GM12878 (cell line): ENCODE measurements at regions not wholly inside any gene's neighbourhood (a gene's known extent, or its start where the extent isn't known, plus 50 kb on each side); places are given as distances from the start of the nearest gene placed in this dataset.

Experiments
- ATAC-seq: fragments of 200-7000 bp; cut with Tn5 transposase; 3 replicates; pipeline ENCODE4 v1.9.1; 2020; ENCODE audit warnings: mild to moderate bottlenecking, moderate library complexity
- BruUV-seq: library from RNA; stranded (reverse); fragments of 400-500 nt; replicated peaks from 2 replicates; lab custom pipeline; 2021; lab: Mats Ljungman, UMichigan
- CTCF ChIA-PET: fragments of 300-600 bp; sonication (Branson Sonifier 250); formaldehyde crosslinking; extraction: SDS; loops from one replicate; lab custom pipeline; 2021; ENCODE audit warnings: inconsistent platforms; lab: Yijun Ruan, JAX
- POLR2A ChIA-PET: fragments of 350-600 bp; formaldehyde crosslinking; extraction: SDS; loops from one replicate; lab custom pipeline; 2021; ENCODE audit warnings: inconsistent platforms; lab: Charles Lee
- RAD21 ChIA-PET: fragments of 300-600 bp; sonication (Branson Sonifier 250); formaldehyde crosslinking; loops from one replicate; lab custom pipeline; 2023; ENCODE audit warnings: antibody characterized with exemption; ENCODE audit not compliant: unreplicated experiment; lab: Charles Lee
- SMC1A ChIA-PET: fragments of 300-600 bp; sonication (Branson Sonifier 250); formaldehyde crosslinking; loops from one replicate; lab custom pipeline; 2023; ENCODE audit not compliant: unreplicated experiment, uncharacterized antibody; lab: Charles Lee
- DNase-seq: peaks from one replicate; pipeline ENCODE4 v3.0.0-alpha.2; 2011; ENCODE audit warnings: low read depth, low spot score
- FAIRE-seq: peaks from 3 replicates; lab custom pipeline; 2011; peaks lifted over from hg19 to GRCh38; lab: Jason Lieb, UNC
- H2AFZ ChIP-seq: 2 replicates; pipeline ENCODE4 v1.6.0; 2011; ENCODE audit warnings: low read depth, low read length, control low read depth; ENCODE audit not compliant: control insufficient read depth
- H3K27ac ChIP-seq: 2 replicates; pipeline ENCODE4 v1.5.1; 2011; ENCODE audit warnings: control low read depth; ENCODE audit not compliant: control insufficient read depth, insufficient read depth
- H3K27me3 ChIP-seq, 2 experiments: replicated peaks in 1 of 2; 2 replicates each; pipeline versions ENCODE4 v1.6.0 to v1.6.1; 2011; ENCODE audit warnings: low read length in 1 of 2; ENCODE audit not compliant: control insufficient read depth in 2 of 2, insufficient read depth in 2 of 2
- H3K36me3 ChIP-seq, 2 experiments: 2 replicates each; pipeline ENCODE4 v1.5.1; 2011; ENCODE audit warnings: low read length in 1 of 2; ENCODE audit not compliant: control insufficient read depth in 2 of 2, insufficient read depth in 2 of 2
- H3K4me1 ChIP-seq: 2 replicates; pipeline ENCODE4 v1.6.1; 2011; ENCODE audit warnings: mild to moderate bottlenecking, low read length, moderate library complexity, mixed read lengths; ENCODE audit not compliant: control insufficient read depth, insufficient read depth
- H3K4me2 ChIP-seq: 2 replicates; pipeline ENCODE4 v1.6.0; 2011; ENCODE audit warnings: control low read depth; ENCODE audit not compliant: control insufficient read depth, insufficient read depth
- H3K4me3 ChIP-seq: fragments of 200-600 bp; sonication (generic); 2 replicates; pipeline ENCODE4 v1.5.1; 2016
- H3K79me2 ChIP-seq: 2 replicates; pipeline ENCODE4 v1.6.0; 2011; ENCODE audit warnings: low read length; ENCODE audit not compliant: control insufficient read depth, insufficient read depth
- H3K9ac ChIP-seq: 2 replicates; pipeline ENCODE4 v1.8.0; 2011; ENCODE audit warnings: low read length, control low read depth, mixed read lengths; ENCODE audit not compliant: control insufficient read depth, insufficient read depth
- H3K9me3 ChIP-seq: replicated peaks from 3 replicates; pipeline ENCODE4 v1.5.1; 2011; ENCODE audit warnings: mild to moderate bottlenecking, low read length; ENCODE audit not compliant: control insufficient read depth, insufficient read depth
- H4K20me1 ChIP-seq: 2 replicates; pipeline ENCODE4 v1.6.0; 2011; ENCODE audit not compliant: control insufficient read depth, insufficient read depth
- BCL3 ChIP-seq: IDR thresholded peaks from 2 replicates; pipeline ENCODE4 v1.6.1; 2011; ENCODE audit warnings: borderline replicate concordance, low read depth, mild to moderate bottlenecking, moderate library complexity, low read length; ENCODE audit not compliant: insufficient read depth, poor library complexity, severe bottlenecking
- CBX5 ChIP-seq: sonication (generic); IDR thresholded peaks from 2 replicates; pipeline ENCODE4 v1.6.1; 2016; ENCODE audit warnings: low read depth, moderate library complexity, mild to moderate bottlenecking, inconsistent platforms
- CEBPZ ChIP-seq: fragments of 150-350 bp; IDR thresholded peaks from 2 replicates; pipeline ENCODE4 v1.6.1; 2016; ENCODE audit warnings: low read depth, low read length
- E2F4 ChIP-seq: IDR thresholded peaks from 2 replicates; pipeline ENCODE4 v1.6.1; 2012; ENCODE audit warnings: low read depth, low read length, improper control_type of control experiment
- HSF1 ChIP-seq: fragments of 150-350 bp; IDR thresholded peaks from 2 replicates; pipeline ENCODE4 v1.6.1; 2014; ENCODE audit warnings: mild to moderate bottlenecking, low read depth, low read length
- POU2F2 ChIP-seq: IDR thresholded peaks from 3 replicates; pipeline ENCODE4 v1.6.1; 2011; ENCODE audit warnings: low read depth, mild to moderate bottlenecking, low read length, borderline replicate concordance
- TCF3 ChIP-seq: IDR thresholded peaks from 2 replicates; pipeline ENCODE4 v1.6.1; 2012; ENCODE audit warnings: low read depth, mild to moderate bottlenecking, low read length, borderline replicate concordance; ENCODE audit not compliant: insufficient read depth
- ZNF622 ChIP-seq: fragments of 450-650 bp; IDR thresholded peaks from 2 replicates; pipeline ENCODE4 v1.6.1; 2017; ENCODE audit warnings: mild to moderate bottlenecking, inconsistent platforms
- WGBS: methylation state at CpG from one replicate; pipeline ENCODE4 v1.1.6; 2016; ENCODE audit warnings: low lambda C conversion rate; ENCODE audit not compliant: insufficient replicate concordance, insufficient coverage; ENCODE audit errors: missing lambda C conversion rate; 5-methylcytosine and 5-hydroxymethylcytosine counted together
- in situ Hi-C: fragments of 300-500 bp; cut with MboI; formaldehyde crosslinking; loops from 9 replicates; pipeline ENCODE4 v1.14.3; 2018; ENCODE audit warnings: mixed read lengths
- intact Hi-C: fragments of 100-400 bp; cut with micrococcal nuclease; formaldehyde crosslinking; loops from one replicate; pipeline ENCODE4 v1.14.2; 2022; ENCODE audit not compliant: unreplicated experiment

- TF ChIP-seq CEBPZ (no peak), POU2F2 (no peak), TCF3 (no peak)
Observed at GRCh38 chr5:89200899-89201298, 317.9 kb upstream of the MEF2C start (continued).

GRCh38 chr5:89199306-89199705, 316.3 kb upstream of the MEF2C start:
- Histone ChIP-seq H3K4me2 (no peak overlapping the region), H3K27me3 (no peaks in the 10 kb centered on the region), H4K20me1 (no peaks in the 10 kb centered on the region), H3K4me1 (no peaks in the 10 kb centered on the region), H3K9me3 (peaks cover 13% of the 10 kb centered on the region), H3K79me2 (no peaks in the 10 kb centered on the region), H3K9ac (no peak overlapping the region), H3K36me3 (no peaks in the 10 kb centered on the region), H3K27ac (no peak overlapping the region), H2AFZ (no peak overlapping the region), H3K4me3 (no peak overlapping the region)
- ChIA-PET POLR2A (no interaction called here), CTCF (interaction anchor here (1.4 to 1.5 kb wide), 2 partner anchors 8 to 11 kb away, joined by 3 to 5 read pairs; no protein-coding TSS in a partner anchor), SMC1A (interaction anchor here (1.0 to 4.1 kb wide), 3 partner anchors 9 to 62 kb away, joined by 3 to 26 read pairs (median 3); no protein-coding TSS in a partner anchor), RAD21 (interaction anchor here (0.5 kb wide), 1 partner anchor 8 kb away, joined by 3 read pairs; no protein-coding TSS in a partner anchor)
- FAIRE-seq (no peak), ATAC-seq (no peak), DNase-seq (no peak)
- no TSS peak for BruUV-seq
- WGBS, result 96% methylated on average over 2 of the region's 2 CpGs
- TF ChIP-seq HSF1, result no peak
- TF ChIP-seq BCL3, result no peak
- peak; percentile 79; the same call in 1 of the 2 replicates for TF ChIP-seq CBX5
- TF ChIP-seq E2F4, result no peak
- TF ChIP-seq ZNF622, result no peak
- intact Hi-C loops, result no loop called here
- in situ Hi-C loops, result no loop called here
